Progenitor cell of endocrine pancreas (in vitro differentiated cells): ENCODE measurements at regions not wholly inside any gene's neighbourhood (a gene's known extent, or its start where the extent isn't known, plus 50 kb on each side); places are given as distances from the start of the nearest gene placed in this dataset.

Source experiments
- DNase-seq: peaks from one replicate; pipeline ENCODE4 v3.0.0; 2021; ENCODE audit warnings: low spot score; ENCODE audit not compliant: unreplicated experiment
- H3K27ac Mint-ChIP-seq: 2 replicates; pipeline ENCODE4 v1.8.0; 2021; ENCODE audit warnings: mild to moderate bottlenecking, moderate library complexity, mixed read lengths
- H3K27me3 Mint-ChIP-seq: 2 replicates; pipeline ENCODE4 v1.8.0; 2021; ENCODE audit warnings: mixed read lengths
- H3K36me3 Mint-ChIP-seq: 2 replicates; pipeline ENCODE4 v1.8.0; 2022; ENCODE audit warnings: mixed read lengths; ENCODE audit not compliant: insufficient read depth
- H3K4me1 Mint-ChIP-seq: 2 replicates; pipeline ENCODE4 v1.8.0; 2021; ENCODE audit warnings: low read depth, mixed read lengths
- H3K4me3 Mint-ChIP-seq: 2 replicates; pipeline ENCODE4 v1.8.0; 2021; ENCODE audit warnings: low read depth, mild to moderate bottlenecking, moderate library complexity, mixed read lengths
- H3K9me3 Mint-ChIP-seq: 2 replicates; pipeline ENCODE4 v1.8.0; 2021; ENCODE audit warnings: low read depth, mixed read lengths
- CTCF ChIP-seq: fragments of 200-600 bp; sonication (generic); IDR thresholded peaks from one replicate; pipeline ENCODE4 v1.5.0; 2021; ENCODE audit warnings: antibody characterized with exemption, mild to moderate bottlenecking; ENCODE audit not compliant: unreplicated experiment

- no peak for DNase-seq
- Mint-ChIP-seq H3K27me3 (no peaks in the 10 kb centered on the region), H3K36me3 (no peaks in the 10 kb centered on the region), H3K4me1 (no peaks in the 10 kb centered on the region), H3K9me3 (peaks cover 45% of the 10 kb centered on the region), H3K27ac (no peak overlapping the region), H3K4me3 (no peak overlapping the region)
- TF ChIP-seq CTCF: no peak
Observed at GRCh38 chr7:153832160-153832559, 220.0 kb upstream of the DPP6 start.

GRCh38 chr7:153835103-153835502 is 217.1 kb upstream of the DPP6 start:
- Mint-ChIP-seq H3K4me1 (no peaks in the 10 kb centered on the region), H3K27ac (no peak overlapping the region), H3K27me3 (no peaks in the 10 kb centered on the region), H3K9me3 (peaks cover 40% of the 10 kb centered on the region), H3K36me3 (no peaks in the 10 kb centered on the region), H3K4me3 (no peak overlapping the region)
- DNase-seq: no peak
- TF ChIP-seq CTCF: no peak

- Mint-ChIP-seq H3K27ac (no peak overlapping the region), H3K4me1 (no peaks in the 10 kb centered on the region), H3K9me3 (peaks cover 37% of the 10 kb centered on the region), H3K36me3 (no peaks in the 10 kb centered on the region), H3K27me3 (no peaks in the 10 kb centered on the region), H3K4me3 (no peak overlapping the region)
- no peak for DNase-seq
- TF ChIP-seq CTCF: no peak
Observed at GRCh38 chr7:153835712-153836265, 216.4 kb upstream of the DPP6 start.

GRCh38 chr7:153838591-153838990 is 213.6 kb upstream of the DPP6 start:
- Mint-ChIP-seq H3K4me1 (no peaks in the 10 kb centered on the region), H3K27ac (no peak overlapping the region), H3K27me3 (no peaks in the 10 kb centered on the region), H3K36me3 (no peaks in the 10 kb centered on the region), H3K4me3 (no peak overlapping the region), H3K9me3 (peaks cover 34% of the 10 kb centered on the region)
- DNase-seq: no peak
- no peak for TF ChIP-seq CTCF

GRCh38 chr7:153840861-153841260 is 211.3 kb upstream of the DPP6 start:
- H3K9me3 Mint-ChIP-seq: peaks cover 38% of the 10 kb centered on the region
- no peaks in the 10 kb centered on the region for H3K27me3 Mint-ChIP-seq
- H3K27ac Mint-ChIP-seq: no peak overlapping the region
- H3K4me3 Mint-ChIP-seq: no peak overlapping the region
- no peaks in the 10 kb centered on the region for H3K36me3 Mint-ChIP-seq
- no peak for TF ChIP-seq CTCF
- H3K4me1 Mint-ChIP-seq: no peaks in the 10 kb centered on the region
- DNase-seq: no peak
